ENCODE measurements at regions not wholly inside any gene's neighbourhood (a gene's known extent, or its start where the extent isn't known, plus 50 kb on each side); places are given as distances from the start of the nearest gene placed in this dataset.
"Not testable (repeated sequence)": the region's sequence is repeated elsewhere in the genome, so short reads cannot be mapped to it uniquely, and the experiment has no call there.

- peak; percentile 84 for DNase-seq (ENCODE audit: low read depth)
- Histone ChIP-seq H3K36me3 (ENCODE audit: control insufficient read depth, insufficient read depth, low read length, severe bottlenecking) (no peaks in the 10 kb centered on the region), H3K27me3 (replicated peaks; ENCODE audit: control insufficient read depth, insufficient read depth, low read length) (no peaks in the 10 kb centered on the region), H3K4me3 (ENCODE audit: low read length) (peak overlapping the region; percentile 68), H3K9ac (ENCODE audit: low read length) (peak overlapping the region; percentile 81), H3K4me1 (ENCODE audit: control insufficient read depth, insufficient read depth, low read length) (peaks cover 39% of the 10 kb centered on the region), H3K9me3 (ENCODE audit: control insufficient read depth, low read length) (no peaks in the 10 kb centered on the region)
These were observed 463.5 kb upstream of the RGMB start for GRCh38 chr5:98309785-98310598.

- DNase-seq (ENCODE audit: low read depth), result peak; percentile 74
- Histone ChIP-seq H3K9me3 (ENCODE audit: control insufficient read depth, low read length) (no peaks in the 10 kb centered on the region), H3K9ac (ENCODE audit: low read length) (peak overlapping the region; percentile 0), H3K4me3 (ENCODE audit: low read length) (no peak overlapping the region), H3K36me3 (ENCODE audit: control insufficient read depth, insufficient read depth, low read length, severe bottlenecking) (no peaks in the 10 kb centered on the region), H3K4me1 (ENCODE audit: control insufficient read depth, insufficient read depth, low read length) (peaks cover 25% of the 10 kb centered on the region), H3K27me3 (replicated peaks; ENCODE audit: control insufficient read depth, insufficient read depth, low read length) (no peaks in the 10 kb centered on the region)
These were observed 459.2 kb upstream of the RGMB start for GRCh38 chr5:98314292-98314691.

- Histone ChIP-seq H3K4me1 (ENCODE audit: control insufficient read depth, insufficient read depth, low read length) (peaks cover 15% of the 10 kb centered on the region), H3K4me3 (ENCODE audit: low read length) (no peak overlapping the region), H3K9ac (ENCODE audit: low read length) (no peak overlapping the region), H3K36me3 (ENCODE audit: control insufficient read depth, insufficient read depth, low read length, severe bottlenecking) (no peaks in the 10 kb centered on the region), H3K27me3 (replicated peaks; ENCODE audit: control insufficient read depth, insufficient read depth, low read length) (no peaks in the 10 kb centered on the region), H3K9me3 (ENCODE audit: control insufficient read depth, low read length) (no peaks in the 10 kb centered on the region)
- no peak for DNase-seq (ENCODE audit: low read depth)
These were observed 455.1 kb upstream of the RGMB start for GRCh38 chr5:98318386-98318785.

GRCh38 chr5:98319299-98320011 lies 454.0 kb upstream of the RGMB start:
- no peak for DNase-seq (ENCODE audit: low read depth)
- peaks cover 8% of the 10 kb centered on the region for H3K4me1 ChIP-seq (ENCODE audit: control insufficient read depth, insufficient read depth, low read length)

GRCh38 chr5:98320343-98320742 lies 453.1 kb upstream of the RGMB start:
- Histone ChIP-seq H3K9me3 (ENCODE audit: control insufficient read depth, low read length) (no peaks in the 10 kb centered on the region), H3K4me1 (ENCODE audit: control insufficient read depth, insufficient read depth, low read length) (no peaks in the 10 kb centered on the region), H3K9ac (ENCODE audit: low read length) (no peak overlapping the region), H3K4me3 (ENCODE audit: low read length) (no peak overlapping the region), H3K36me3 (ENCODE audit: control insufficient read depth, insufficient read depth, low read length, severe bottlenecking) (no peaks in the 10 kb centered on the region), H3K27me3 (replicated peaks; ENCODE audit: control insufficient read depth, insufficient read depth, low read length) (no peaks in the 10 kb centered on the region)
- no peak for DNase-seq (ENCODE audit: low read depth)

More at GRCh38 chr5:98319299-98320011, 454.0 kb upstream of the RGMB start:
- Histone ChIP-seq H3K4me3 (ENCODE audit: low read length) (no peak overlapping the region), H3K9me3 (ENCODE audit: control insufficient read depth, low read length) (no peaks in the 10 kb centered on the region), H3K36me3 (ENCODE audit: control insufficient read depth, insufficient read depth, low read length, severe bottlenecking) (no peaks in the 10 kb centered on the region), H3K27me3 (replicated peaks; ENCODE audit: control insufficient read depth, insufficient read depth, low read length) (no peaks in the 10 kb centered on the region), H3K9ac (ENCODE audit: low read length) (no peak overlapping the region)

GRCh38 chr5:98321361-98321760 lies 452.1 kb upstream of the RGMB start:
- no peak overlapping the region for H3K9ac ChIP-seq (ENCODE audit: low read length)

GRCh38 chr5:98325187-98325586 lies 448.3 kb upstream of the RGMB start:
- H3K9me3 ChIP-seq (ENCODE audit: control insufficient read depth, low read length); H3K27me3 ChIP-seq (replicated peaks; ENCODE audit: control insufficient read depth, insufficient read depth, low read length); DNase-seq (ENCODE audit: low read depth); H3K4me1 ChIP-seq (ENCODE audit: control insufficient read depth, insufficient read depth, low read length); H3K9ac ChIP-seq (ENCODE audit: low read length); H3K4me3 ChIP-seq (ENCODE audit: low read length); H3K36me3 ChIP-seq (ENCODE audit: control insufficient read depth, insufficient read depth, low read length, severe bottlenecking): not testable (repeated sequence)

More at GRCh38 chr5:98321361-98321760, 452.1 kb upstream of the RGMB start:
- Histone ChIP-seq H3K36me3 (ENCODE audit: control insufficient read depth, insufficient read depth, low read length, severe bottlenecking) (no peaks in the 10 kb centered on the region), H3K27me3 (replicated peaks; ENCODE audit: control insufficient read depth, insufficient read depth, low read length) (no peaks in the 10 kb centered on the region), H3K9me3 (ENCODE audit: control insufficient read depth, low read length) (no peaks in the 10 kb centered on the region), H3K4me3 (ENCODE audit: low read length) (no peak overlapping the region), H3K4me1 (ENCODE audit: control insufficient read depth, insufficient read depth, low read length) (no peaks in the 10 kb centered on the region)
- no peak for DNase-seq (ENCODE audit: low read depth)

- no peaks in the 10 kb centered on the region for H3K9me3 ChIP-seq (ENCODE audit: control insufficient read depth, low read length)
- DNase-seq (ENCODE audit: low read depth), result no peak
- H3K9ac ChIP-seq (ENCODE audit: low read length), result no peak overlapping the region
- H3K27me3 ChIP-seq (replicated peaks; ENCODE audit: control insufficient read depth, insufficient read depth, low read length), result no peaks in the 10 kb centered on the region
- no peaks in the 10 kb centered on the region for H3K4me1 ChIP-seq (ENCODE audit: control insufficient read depth, insufficient read depth, low read length)
- no peaks in the 10 kb centered on the region for H3K36me3 ChIP-seq (ENCODE audit: control insufficient read depth, insufficient read depth, low read length, severe bottlenecking)
- H3K4me3 ChIP-seq (ENCODE audit: low read length), result no peak overlapping the region
These were observed 445.4 kb upstream of the RGMB start for GRCh38 chr5:98328015-98328414.

- no peak overlapping the region for H3K4me3 ChIP-seq (ENCODE audit: low read length)
- H3K27me3 ChIP-seq (replicated peaks; ENCODE audit: control insufficient read depth, insufficient read depth, low read length), result no peaks in the 10 kb centered on the region
- H3K4me1 ChIP-seq (ENCODE audit: control insufficient read depth, insufficient read depth, low read length), result peaks cover 5% of the 10 kb centered on the region
- H3K9ac ChIP-seq (ENCODE audit: low read length), result no peak overlapping the region
- H3K9me3 ChIP-seq (ENCODE audit: control insufficient read depth, low read length), result no peaks in the 10 kb centered on the region
- DNase-seq (ENCODE audit: low read depth), result no peak
- H3K36me3 ChIP-seq (ENCODE audit: control insufficient read depth, insufficient read depth, low read length, severe bottlenecking), result no peaks in the 10 kb centered on the region
These were observed 442.6 kb upstream of the RGMB start for GRCh38 chr5:98330871-98331270.

- Histone ChIP-seq H3K4me3 (ENCODE audit: low read length) (no peak overlapping the region), H3K9me3 (ENCODE audit: control insufficient read depth, low read length) (no peaks in the 10 kb centered on the region), H3K36me3 (ENCODE audit: control insufficient read depth, insufficient read depth, low read length, severe bottlenecking) (no peaks in the 10 kb centered on the region), H3K9ac (ENCODE audit: low read length) (no peak overlapping the region), H3K27me3 (replicated peaks; ENCODE audit: control insufficient read depth, insufficient read depth, low read length) (no peaks in the 10 kb centered on the region), H3K4me1 (ENCODE audit: control insufficient read depth, insufficient read depth, low read length) (peaks cover 5% of the 10 kb centered on the region)
- DNase-seq (ENCODE audit: low read depth), result no peak
These were observed 439.5 kb upstream of the RGMB start for GRCh38 chr5:98333921-98334320.

GRCh38 chr5:98334946-98335345 lies 438.5 kb upstream of the RGMB start:
- DNase-seq (ENCODE audit: low read depth), result no peak

More at GRCh38 chr5:98334946-98335345, 438.5 kb upstream of the RGMB start:
- peaks cover 5% of the 10 kb centered on the region for H3K4me1 ChIP-seq (ENCODE audit: control insufficient read depth, insufficient read depth, low read length)
- H3K27me3 ChIP-seq (replicated peaks; ENCODE audit: control insufficient read depth, insufficient read depth, low read length), result no peaks in the 10 kb centered on the region
- no peak overlapping the region for H3K9ac ChIP-seq (ENCODE audit: low read length)
- H3K9me3 ChIP-seq (ENCODE audit: control insufficient read depth, low read length), result no peaks in the 10 kb centered on the region
- no peak overlapping the region for H3K4me3 ChIP-seq (ENCODE audit: low read length)
- H3K36me3 ChIP-seq (ENCODE audit: control insufficient read depth, insufficient read depth, low read length, severe bottlenecking), result no peaks in the 10 kb centered on the region
